Breast epithelium (tissue), 4 donors: ENCODE measurements at regions not wholly inside any gene's neighbourhood (a gene's known extent, or its start where the extent isn't known, plus 50 kb on each side); places are given as distances from the start of the nearest gene placed in this dataset.

Experiments
- DNase-seq, 2 donors: peaks; one replicate each; pipeline ENCODE4 v3.0.0-alpha.2; 2019; ENCODE audit warnings: low spot score in 2 of 2
- H3K27ac ChIP-seq, 2 donors: fragments of 200-600 bp; sonication (generic) in 1 of 2; one replicate each; pipeline ENCODE4 v1.5.1; 2016 to 2019; ENCODE audit warnings: mild to moderate bottlenecking in 1 of 2
- H3K27me3 ChIP-seq, 2 donors: fragments of 200-600 bp; sonication (generic) in 1 of 2; one replicate each; pipeline versions ENCODE4 v1.5.1 to v1.6.0; 2017 to 2019; ENCODE audit warnings: control low read depth in 1 of 2, mild to moderate bottlenecking in 1 of 2
- H3K36me3 ChIP-seq: fragments of 200-600 bp; one replicate; pipeline ENCODE4 v1.5.1; 2019
- H3K4me1 ChIP-seq, 2 donors: fragments of 200-600 bp; sonication (generic); one replicate each; pipeline ENCODE4 v1.5.1; 2016 to 2019; ENCODE audit warnings: control low read depth in 1 of 2
- H3K4me3 ChIP-seq, 3 donors: fragments of 200-600 bp; sonication (generic); 1 replicate in 2 of 3; 2 replicates in 1 of 3; pipeline ENCODE4 v1.5.1; 2016 to 2019; ENCODE audit warnings: mild to moderate bottlenecking in 3 of 3, moderate library complexity in 2 of 3
- H3K9me3 ChIP-seq, 2 donors: fragments of 200-600 bp; sonication (generic) in 1 of 2; one replicate each; pipeline ENCODE4 v1.5.1; 2016 to 2019; ENCODE audit warnings: control low read depth in 1 of 2
- CTCF ChIP-seq, 3 donors: fragments of 450-650 bp; IDR thresholded peaks; one replicate each; pipeline ENCODE4 v1.5.1; 2016 to 2017; ENCODE audit warnings: antibody characterized with exemption in 3 of 3, mild to moderate bottlenecking in 3 of 3, moderate library complexity in 3 of 3
- POLR2A ChIP-seq: fragments of 450-650 bp; IDR thresholded peaks from one replicate; pipeline ENCODE4 v1.6.1; 2016; ENCODE audit warnings: antibody characterized with exemption, mild to moderate bottlenecking, moderate library complexity
- POLR2AphosphoS5 ChIP-seq, 3 donors: sonication (generic); formaldehyde crosslinking; IDR thresholded peaks; one replicate each; pipeline ENCODE4 v1.6.1; 2017; ENCODE audit warnings: antibody characterized with exemption in 3 of 3
- intact Hi-C: fragments of 100-400 bp; cut with DNase I; formaldehyde crosslinking; loops from one replicate; pipeline ENCODE4 v1.15.1; 2023; ENCODE audit warnings: low total_unique reads

- no peaks in the 10 kb centered on the region for H3K4me1 ChIP-seq
- no peak overlapping the region for H3K4me3 ChIP-seq
- intact Hi-C loops = no loop called here
- H3K27ac ChIP-seq = no peak overlapping the region
- H3K36me3 ChIP-seq = no peaks in the 10 kb centered on the region
- TF ChIP-seq CTCF (IDR thresholded peaks at IDR 0.05) (no peak), POLR2A (no peak), POLR2AphosphoS5 (IDR thresholded peaks at IDR 0.05) (no peak)
- H3K9me3 ChIP-seq = no peaks in the 10 kb centered on the region
- DNase-seq = no peak
- no peaks in the 10 kb centered on the region for H3K27me3 ChIP-seq
These were observed 289.2 kb downstream of the KLF12 start for GRCh38 chr13:73844986-73845385.

GRCh38 chr13:73842626-73843025, 291.6 kb downstream of the KLF12 start:
- no peak for DNase-seq
- Histone ChIP-seq H3K27me3 (no peaks in the 10 kb centered on the region), H3K27ac (no peak overlapping the region), H3K9me3 (no peaks in the 10 kb centered on the region), H3K36me3 (no peaks in the 10 kb centered on the region), H3K4me1 (no peaks in the 10 kb centered on the region), H3K4me3 (no peak overlapping the region)
- TF ChIP-seq CTCF (IDR thresholded peaks at IDR 0.05) (no peak), POLR2A (no peak), POLR2AphosphoS5 (IDR thresholded peaks at IDR 0.05) (no peak)
- intact Hi-C loops = no loop called here

- DNase-seq = no peak
- TF ChIP-seq CTCF (IDR thresholded peaks at IDR 0.05) (no peak), POLR2A (no peak), POLR2AphosphoS5 (IDR thresholded peaks at IDR 0.05) (no peak)
- Histone ChIP-seq H3K4me3 (no peak overlapping the region), H3K4me1 (no peaks in the 10 kb centered on the region), H3K27me3 (no peaks in the 10 kb centered on the region), H3K9me3 (no peaks in the 10 kb centered on the region), H3K27ac (no peak overlapping the region), H3K36me3 (no peaks in the 10 kb centered on the region)
- intact Hi-C loops = no loop called here
These were observed 292.0 kb downstream of the KLF12 start for GRCh38 chr13:73842184-73842583.

GRCh38 chr13:73837147-73837546, 297.1 kb downstream of the KLF12 start:
- Histone ChIP-seq H3K27ac (no peak overlapping the region), H3K36me3 (no peaks in the 10 kb centered on the region), H3K9me3 (no peaks in the 10 kb centered on the region), H3K27me3 (no peaks in the 10 kb centered on the region), H3K4me3 (no peak overlapping the region), H3K4me1 (no peaks in the 10 kb centered on the region)
- intact Hi-C loops = no loop called here
- no peak for DNase-seq
- TF ChIP-seq POLR2AphosphoS5 (IDR thresholded peaks at IDR 0.05) (no peak), CTCF (IDR thresholded peaks at IDR 0.05) (no peak)

- no peaks in the 10 kb centered on the region for H3K4me1 ChIP-seq
- H3K36me3 ChIP-seq = no peaks in the 10 kb centered on the region
- H3K9me3 ChIP-seq = no peaks in the 10 kb centered on the region
- no peak overlapping the region for H3K27ac ChIP-seq
- intact Hi-C loops = no loop called here
- TF ChIP-seq CTCF (IDR thresholded peaks at IDR 0.05) = peak; percentile 67 to 74 (median 69)
- TF ChIP-seq POLR2A = no peak
- TF ChIP-seq POLR2AphosphoS5 (IDR thresholded peaks at IDR 0.05) = no peak
- no peak overlapping the region for H3K4me3 ChIP-seq
- H3K27me3 ChIP-seq = no peaks in the 10 kb centered on the region
- no peak for DNase-seq
These were observed 299.0 kb downstream of the KLF12 start for GRCh38 chr13:73835138-73835721.
